C4-2B (cell line): ENCODE measurements at regions not wholly inside any gene's neighbourhood (a gene's known extent, or its start where the extent isn't known, plus 50 kb on each side); places are given as distances from the start of the nearest gene placed in this dataset.

Experiments
- ZFX ChIP-seq: fragments of 450-650 bp; IDR thresholded peaks from 2 replicates; pipeline ENCODE4 v1.6.1; 2017
- TF ChIP-seq, protein P1 (sequence below): fragments of 450-650 bp; conservative IDR thresholded peaks from 2 replicates; pipeline ENCODE4 v1.5.1; 2017; ENCODE audit warnings: mild to moderate bottlenecking

DNA sequence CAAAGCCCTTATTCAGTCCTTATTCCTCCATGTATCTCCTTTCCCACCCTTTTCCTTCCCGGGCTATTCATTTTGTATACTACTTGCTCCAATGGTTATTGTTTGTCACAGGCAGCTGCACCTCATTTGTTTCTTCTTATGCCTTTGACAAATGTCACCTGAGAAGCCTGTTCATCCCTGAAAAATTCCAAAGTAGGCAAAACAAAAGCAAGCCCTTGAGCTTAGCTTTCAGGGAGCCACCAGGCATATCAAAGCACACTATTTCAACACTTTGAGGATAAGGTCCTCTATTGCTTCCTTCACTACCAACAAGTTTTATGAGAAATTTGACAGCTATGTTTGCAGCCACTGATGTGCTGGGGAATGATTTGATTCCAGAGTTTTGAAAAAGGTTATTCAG is 738.7 kb upstream of the LMO3 start:
- TF ChIP-seq, protein P1, sequence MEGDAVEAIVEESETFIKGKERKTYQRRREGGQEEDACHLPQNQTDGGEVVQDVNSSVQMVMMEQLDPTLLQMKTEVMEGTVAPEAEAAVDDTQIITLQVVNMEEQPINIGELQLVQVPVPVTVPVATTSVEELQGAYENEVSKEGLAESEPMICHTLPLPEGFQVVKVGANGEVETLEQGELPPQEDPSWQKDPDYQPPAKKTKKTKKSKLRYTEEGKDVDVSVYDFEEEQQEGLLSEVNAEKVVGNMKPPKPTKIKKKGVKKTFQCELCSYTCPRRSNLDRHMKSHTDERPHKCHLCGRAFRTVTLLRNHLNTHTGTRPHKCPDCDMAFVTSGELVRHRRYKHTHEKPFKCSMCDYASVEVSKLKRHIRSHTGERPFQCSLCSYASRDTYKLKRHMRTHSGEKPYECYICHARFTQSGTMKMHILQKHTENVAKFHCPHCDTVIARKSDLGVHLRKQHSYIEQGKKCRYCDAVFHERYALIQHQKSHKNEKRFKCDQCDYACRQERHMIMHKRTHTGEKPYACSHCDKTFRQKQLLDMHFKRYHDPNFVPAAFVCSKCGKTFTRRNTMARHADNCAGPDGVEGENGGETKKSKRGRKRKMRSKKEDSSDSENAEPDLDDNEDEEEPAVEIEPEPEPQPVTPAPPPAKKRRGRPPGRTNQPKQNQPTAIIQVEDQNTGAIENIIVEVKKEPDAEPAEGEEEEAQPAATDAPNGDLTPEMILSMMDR: no peak
- no peak for TF ChIP-seq ZFX
